MCF 10A (cell line): ENCODE measurements at regions not wholly inside any gene's neighbourhood (a gene's known extent, or its start where the extent isn't known, plus 50 kb on each side); places are given as distances from the start of the nearest gene placed in this dataset.

Experiments
- BruUV-seq: library from RNA; stranded (reverse); fragments of 400-500 nt; replicated peaks from 2 replicates; lab custom pipeline; 2021; lab: Mats Ljungman, UMichigan
- CTCF ChIA-PET: fragments of 300-600 bp; sonication (Branson Sonifier 250); formaldehyde crosslinking; extraction: SDS; loops from one replicate; lab custom pipeline; 2021; ENCODE audit warnings: antibody characterized with exemption, inconsistent platforms; lab: Yijun Ruan, JAX
- POLR2A ChIA-PET: fragments of 300-600, 350-650 bp; sonication (Branson Sonifier 250); formaldehyde crosslinking; extraction: SDS; loops from one replicate; lab custom pipeline; 2020; ENCODE audit warnings: antibody characterized with exemption, inconsistent platforms; lab: Yijun Ruan, JAX
- DNase-seq: peaks from one replicate; pipeline ENCODE4 v3.0.0-alpha.2; 2018; ENCODE audit not compliant: unreplicated experiment
- H3K27ac Mint-ChIP-seq: one replicate; pipeline ENCODE4 v1.8.0; 2022; ENCODE audit warnings: mild to moderate bottlenecking, low read depth, mixed read lengths; ENCODE audit not compliant: unreplicated experiment
- H3K27me3 Mint-ChIP-seq: one replicate; pipeline ENCODE4 v1.8.0; 2022; ENCODE audit warnings: mixed read lengths; ENCODE audit not compliant: insufficient read depth, unreplicated experiment
- H3K36me3 Mint-ChIP-seq: one replicate; pipeline ENCODE4 v1.8.0; 2022; ENCODE audit warnings: mild to moderate bottlenecking, moderate library complexity, mixed read lengths; ENCODE audit not compliant: insufficient read depth, unreplicated experiment
- H3K4me1 Mint-ChIP-seq: one replicate; pipeline ENCODE4 v1.8.0; 2022; ENCODE audit warnings: mixed read lengths; ENCODE audit not compliant: insufficient read depth, unreplicated experiment
- H3K4me3 Mint-ChIP-seq: one replicate; pipeline ENCODE4 v1.8.0; 2022; ENCODE audit warnings: mild to moderate bottlenecking, moderate library complexity, mixed read lengths; ENCODE audit not compliant: unreplicated experiment
- H3K9me3 Mint-ChIP-seq: one replicate; pipeline ENCODE4 v1.8.0; 2022; ENCODE audit warnings: mixed read lengths; ENCODE audit not compliant: unreplicated experiment
- CTCF ChIP-seq: fragments of 200-600 bp; IDR thresholded peaks from one replicate; pipeline ENCODE4 v1.8.0; 2022; ENCODE audit warnings: antibody characterized with exemption, mild to moderate bottlenecking; ENCODE audit not compliant: unreplicated experiment
- intact Hi-C: fragments of 100-400 bp; cut with micrococcal nuclease; formaldehyde crosslinking; loops from 2 replicates; pipeline ENCODE4 v1.14.1; 2022

DNA sequence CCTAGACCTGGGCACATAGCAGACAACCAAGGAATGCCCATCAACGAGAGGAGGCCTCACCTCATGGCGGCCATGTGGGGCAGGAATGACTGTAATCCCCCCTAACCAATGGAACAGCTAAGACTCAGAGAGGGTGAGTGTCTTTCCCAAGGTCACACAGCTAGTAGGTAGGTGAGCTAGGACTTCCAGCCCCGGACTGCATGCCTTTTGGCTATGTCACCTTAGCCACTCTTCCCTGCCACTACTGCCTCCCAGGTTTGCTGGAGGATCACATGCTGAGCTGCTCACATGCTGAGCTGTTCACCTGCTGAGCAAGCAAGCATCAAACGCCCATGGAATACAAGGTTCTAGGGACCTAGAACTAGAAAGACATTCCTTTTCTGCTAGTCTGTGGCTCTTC is 188.5 kb upstream of the PMEPA1 start:
- H3K4me1 Mint-ChIP-seq = peaks cover 6% of the 10 kb centered on the region
- POLR2A ChIA-PET = no interaction called here
- intact Hi-C loops = no loop called here
- no peak overlapping the region for H3K4me3 Mint-ChIP-seq
- DNase-seq = no peak
- CTCF ChIA-PET = interaction anchor here (1.0 kb wide), 1 partner anchor 178 kb away, joined by 3 read pairs; no protein-coding TSS in a partner anchor
- no TSS peak for BruUV-seq
- peaks cover 58% of the 10 kb centered on the region for H3K27me3 Mint-ChIP-seq
- no peaks in the 10 kb centered on the region for H3K9me3 Mint-ChIP-seq
- H3K27ac Mint-ChIP-seq = no peak overlapping the region
- H3K36me3 Mint-ChIP-seq = no peaks in the 10 kb centered on the region
- TF ChIP-seq CTCF = no peak

DNA sequence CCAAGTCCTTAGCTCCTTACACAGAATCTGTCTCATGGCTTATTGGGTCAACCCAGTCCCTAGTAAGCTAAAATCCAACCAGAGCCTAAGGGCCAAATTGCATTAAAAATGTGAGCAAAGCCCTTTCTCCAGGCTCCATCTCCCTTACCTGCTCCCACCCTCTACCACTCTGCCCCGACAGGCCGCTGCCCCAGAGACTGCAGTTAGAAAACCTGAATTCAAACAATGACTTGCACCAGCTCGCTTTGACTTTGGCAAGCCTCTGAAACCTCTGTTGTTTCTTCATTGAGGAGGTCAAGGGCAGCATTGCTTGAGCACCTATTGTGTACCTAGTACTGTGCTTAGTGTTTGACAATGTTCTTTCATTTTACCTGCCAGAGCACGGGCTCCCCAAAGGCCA is 188.1 kb upstream of the PMEPA1 start:
- POLR2A ChIA-PET = interaction anchor here (0.7 kb wide), 1 partner anchor 186 kb away, joined by 3 read pairs; no protein-coding TSS in a partner anchor
- TF ChIP-seq CTCF = no peak
- H3K27me3 Mint-ChIP-seq = peaks cover 62% of the 10 kb centered on the region

GRCh38 chr20:57897156-57897874 is 187.5 kb upstream of the PMEPA1 start:
- Mint-ChIP-seq H3K36me3 (no peaks in the 10 kb centered on the region), H3K27me3 (peaks cover 68% of the 10 kb centered on the region), H3K9me3 (no peaks in the 10 kb centered on the region), H3K4me1 (peaks cover 3% of the 10 kb centered on the region), H3K4me3 (no peak overlapping the region), H3K27ac (no peak overlapping the region)
- ChIA-PET CTCF (interaction anchor here (0.6 to 1.2 kb wide), 2 partner anchors 246 to 340 kb away, joined by 3 read pairs; no protein-coding TSS in a partner anchor), POLR2A (interaction anchor here (0.7 kb wide), 2 partner anchors 185 to 211 kb away, joined by 3 to 4 read pairs; no protein-coding TSS in a partner anchor)
- intact Hi-C loops = no loop called here
- DNase-seq = no peak
- TF ChIP-seq CTCF = no peak
- no TSS peak for BruUV-seq

More for the DNA sequence above, 188.1 kb upstream of the PMEPA1 start:
- Mint-ChIP-seq H3K4me3 (no peak overlapping the region), H3K36me3 (no peaks in the 10 kb centered on the region), H3K27ac (no peak overlapping the region), H3K4me1 (peaks cover 6% of the 10 kb centered on the region), H3K9me3 (no peaks in the 10 kb centered on the region)
- BruUV-seq = no TSS peak
- CTCF ChIA-PET = interaction anchor here (1.2 kb wide), 1 partner anchor 339 kb away, joined by 3 read pairs; no protein-coding TSS in a partner anchor
- intact Hi-C loops = no loop called here
- DNase-seq = no peak

GRCh38 chr20:57896563-57896962 is 186.7 kb upstream of the PMEPA1 start:
- CTCF ChIA-PET = interaction anchor here (0.6 kb wide), 1 partner anchor 245 kb away, joined by 3 read pairs; no protein-coding TSS in a partner anchor
- intact Hi-C loops = no loop called here
- H3K27me3 Mint-ChIP-seq = peaks cover 76% of the 10 kb centered on the region
- POLR2A ChIA-PET = interaction anchor here (0.7 kb wide), 1 partner anchor 210 kb away, joined by 4 read pairs; no protein-coding TSS in a partner anchor
- DNase-seq = no peak
- no peaks in the 10 kb centered on the region for H3K36me3 Mint-ChIP-seq
- no peak overlapping the region for H3K27ac Mint-ChIP-seq
- no TSS peak for BruUV-seq
- H3K4me3 Mint-ChIP-seq = no peak overlapping the region
- no peaks in the 10 kb centered on the region for H3K4me1 Mint-ChIP-seq
- no peak for TF ChIP-seq CTCF
- no peaks in the 10 kb centered on the region for H3K9me3 Mint-ChIP-seq
